ENCODE measurements at regions not wholly inside any gene's neighbourhood (a gene's known extent, or its start where the extent isn't known, plus 50 kb on each side); places are given as distances from the start of the nearest gene placed in this dataset.

DNA sequence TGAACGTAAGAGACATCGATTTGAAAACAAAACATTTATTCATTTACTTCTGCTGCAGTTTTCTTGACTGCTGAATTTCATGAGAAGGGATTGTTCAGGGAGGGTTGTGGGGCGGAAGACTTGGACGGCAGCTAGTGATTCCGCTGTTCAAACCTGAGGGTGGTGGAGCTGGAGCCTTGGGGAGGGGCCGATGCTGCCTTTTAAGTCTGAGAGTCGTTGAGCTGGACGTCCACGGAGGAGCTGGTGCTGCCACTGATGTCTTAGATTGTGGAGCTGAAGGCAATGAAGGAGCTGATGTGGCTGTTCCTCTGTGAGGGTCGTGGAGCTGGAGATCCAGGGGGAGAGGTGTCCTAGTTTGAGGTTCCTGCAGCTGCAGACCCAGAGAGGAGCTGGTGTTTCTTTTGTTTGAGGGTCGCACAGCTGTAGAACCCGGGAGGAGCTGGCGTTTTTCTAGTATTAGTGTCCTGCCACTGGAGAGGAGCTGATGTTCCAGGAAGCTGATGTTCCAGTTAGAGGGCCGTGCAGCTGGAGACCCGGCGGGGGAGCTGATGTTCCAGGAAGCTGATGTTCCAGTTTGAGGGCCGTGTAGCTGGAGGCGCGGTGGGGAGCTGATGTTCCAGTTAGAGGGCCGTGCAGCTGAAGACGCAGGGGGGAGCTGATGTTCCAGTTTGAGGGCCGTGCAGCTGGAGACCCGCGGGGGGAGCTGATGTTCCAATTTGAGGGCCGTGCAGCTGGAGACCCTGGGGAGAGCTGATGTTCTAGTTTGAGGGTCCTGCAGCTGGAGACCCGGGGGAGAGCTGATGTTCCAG is 150.9 kb downstream of the RTP5 start:
- H3K9ac ChIP-seq = no peak overlapping the region
- peak overlapping the region; percentile 75 for H3K27ac ChIP-seq
- peak overlapping the region; percentile 47 for H3K4me2 ChIP-seq
- H3K4me3 ChIP-seq = no peak overlapping the region
- H3K36me3 ChIP-seq = no peaks in the 10 kb centered on the region
- peaks cover 82% of the 10 kb centered on the region for H3K4me1 ChIP-seq
- H4K20me1 ChIP-seq = no peaks in the 10 kb centered on the region
- no peak for TF ChIP-seq Cebpa-rat (IDR thresholded peaks at IDR 0.05)
- no peaks in the 10 kb centered on the region for H3K27me3 ChIP-seq
- H3K9me3 ChIP-seq = peaks cover 73% of the 10 kb centered on the region

DNA sequence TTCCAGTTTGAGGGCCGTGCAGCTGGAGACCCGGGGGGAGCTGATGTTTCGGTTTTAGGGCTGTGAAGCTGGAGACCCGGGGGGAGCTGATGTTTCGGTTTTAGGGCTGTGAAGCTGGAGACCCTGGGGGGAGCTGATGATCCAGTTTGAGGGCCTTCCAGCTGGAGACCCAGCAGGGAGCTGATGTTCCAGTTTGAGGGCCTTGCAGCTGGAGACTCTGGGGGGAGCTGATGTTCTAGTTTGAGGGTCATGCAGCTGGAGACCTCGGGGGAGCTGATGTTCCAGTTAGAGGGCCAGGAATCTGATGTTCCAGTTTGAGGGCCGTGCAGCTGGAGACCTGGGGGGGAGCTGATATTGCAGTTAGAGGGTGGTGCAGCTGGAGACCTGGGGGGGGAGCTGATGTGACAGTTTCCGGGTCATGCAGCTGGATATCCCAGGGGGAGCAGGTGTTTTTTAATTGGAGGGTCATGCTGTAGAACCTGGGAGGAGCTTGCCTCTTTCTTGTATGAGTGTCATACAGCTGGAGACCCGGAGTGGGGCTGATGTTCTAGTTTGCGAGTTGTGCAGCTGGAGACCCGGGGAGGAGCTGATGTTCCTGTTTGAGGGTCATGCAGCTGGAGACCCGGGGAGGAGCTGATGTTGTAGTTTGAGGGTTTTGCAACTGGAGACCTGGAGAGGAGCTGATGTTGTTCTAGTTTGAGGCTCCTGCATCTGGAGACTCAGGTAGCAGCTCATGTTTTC is 153.2 kb downstream of the RTP5 start:
- Histone ChIP-seq H4K20me1 (no peaks in the 10 kb centered on the region), H3K27me3 (no peaks in the 10 kb centered on the region), H3K36me3 (no peaks in the 10 kb centered on the region), H3K4me2 (peak overlapping the region; percentile 55), H3K9me3 (peaks cover 64% of the 10 kb centered on the region), H3K4me3 (0 out of 2 replicates have a peak overlapping the region, but pooled peaks have one; percentile 28), H3K27ac (peak overlapping the region; percentile 76), H3K4me1 (peaks cover 73% of the 10 kb centered on the region), H3K9ac (no peak overlapping the region)
- TF ChIP-seq Cebpa-rat (IDR thresholded peaks at IDR 0.05) = no peak

DNA sequence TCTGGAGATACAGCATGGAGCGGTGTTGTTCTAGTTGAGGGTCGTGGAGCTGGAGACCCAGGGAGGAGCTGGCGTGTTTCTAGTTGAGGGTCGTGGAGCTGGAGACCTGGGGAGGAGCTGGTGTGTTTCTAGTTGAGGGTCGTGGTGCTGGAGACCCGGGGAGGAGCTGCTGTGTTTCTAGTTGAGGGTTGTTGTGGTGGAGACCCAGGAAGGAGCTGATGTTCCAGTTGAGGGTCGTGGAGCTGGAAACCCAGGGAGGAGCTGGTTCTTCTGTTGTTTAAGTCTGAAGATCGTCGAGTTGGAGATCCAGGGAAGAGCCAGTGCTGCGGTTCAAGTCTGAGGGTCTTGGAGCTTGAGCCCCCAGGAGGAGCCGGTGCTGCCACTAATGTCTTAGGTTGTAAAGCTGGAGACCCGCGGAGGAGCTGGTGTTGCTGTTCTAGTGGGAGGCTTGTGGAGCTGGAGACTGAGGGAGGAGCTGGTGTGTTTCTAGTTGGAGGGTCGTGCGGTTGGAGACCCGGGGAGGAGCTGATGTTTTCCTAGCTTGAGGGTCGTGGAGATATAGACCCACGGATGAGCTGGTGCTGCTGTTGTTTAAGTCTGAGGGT is 155.3 kb downstream of the RTP5 start:
- no peak for TF ChIP-seq Cebpa-rat (IDR thresholded peaks at IDR 0.05)
- Histone ChIP-seq H3K36me3 (no peaks in the 10 kb centered on the region), H3K4me1 (peaks cover 65% of the 10 kb centered on the region), H3K4me3 (0 out of 2 replicates have a peak overlapping the region, but pooled peaks have one; percentile 5), H3K9ac (no peak overlapping the region), H3K27me3 (0 out of 2 replicates have a peak, but pooled peaks cover 4% of the 10 kb centered on the region), H3K4me2 (no peak overlapping the region), H3K27ac (no peak overlapping the region), H3K9me3 (peaks cover 55% of the 10 kb centered on the region), H4K20me1 (no peaks in the 10 kb centered on the region)

DNA sequence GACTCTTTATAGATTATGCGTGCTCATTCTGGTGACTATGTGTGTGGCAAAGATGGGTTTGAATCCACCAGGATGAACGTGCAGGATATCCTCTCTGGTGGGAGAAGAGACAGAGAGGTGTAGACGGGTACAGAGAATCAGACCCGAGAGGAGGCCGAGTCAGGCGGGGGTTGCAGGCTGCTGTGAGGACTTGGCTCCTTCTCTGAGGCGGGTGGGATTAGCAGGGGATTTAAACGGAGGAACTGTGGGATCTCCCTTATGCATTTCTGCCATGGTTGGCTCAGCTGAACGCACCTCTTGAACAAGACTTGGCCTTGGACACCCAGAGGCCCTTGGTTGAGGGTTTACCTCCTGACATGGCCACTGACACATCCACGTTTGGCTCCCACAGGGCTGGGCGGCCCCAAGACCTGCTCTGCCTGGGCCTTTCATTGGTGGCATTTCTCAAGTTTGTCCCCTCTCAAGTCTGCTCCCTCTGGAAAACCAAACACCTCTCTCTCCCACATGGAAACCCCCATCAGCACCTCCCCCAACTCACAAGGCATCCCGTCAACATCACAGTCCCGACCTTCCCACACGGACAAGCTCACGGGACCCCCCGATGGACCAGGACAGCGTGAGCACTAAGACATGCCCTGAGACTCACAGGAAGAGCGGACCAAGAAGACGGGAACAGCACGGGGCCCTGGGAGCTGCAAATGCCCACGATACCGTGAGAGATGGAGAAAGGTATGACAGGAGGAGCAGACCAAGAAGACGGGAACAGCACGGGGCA is 158.3 kb downstream of the RTP5 start:
- Histone ChIP-seq H3K4me1 (peaks cover 65% of the 10 kb centered on the region), H3K36me3 (no peaks in the 10 kb centered on the region), H3K9me3 (peaks cover 34% of the 10 kb centered on the region), H3K27ac (no peak overlapping the region), H4K20me1 (no peaks in the 10 kb centered on the region; the same call in 1 of the 2 replicates), H3K4me3 (no peak overlapping the region), H3K9ac (no peak overlapping the region), H3K4me2 (no peak overlapping the region), H3K27me3 (peaks cover 20% of the 10 kb centered on the region; the same call in 1 of the 2 replicates)
- TF ChIP-seq Cebpa-rat (IDR thresholded peaks at IDR 0.05) = no peak

DNA sequence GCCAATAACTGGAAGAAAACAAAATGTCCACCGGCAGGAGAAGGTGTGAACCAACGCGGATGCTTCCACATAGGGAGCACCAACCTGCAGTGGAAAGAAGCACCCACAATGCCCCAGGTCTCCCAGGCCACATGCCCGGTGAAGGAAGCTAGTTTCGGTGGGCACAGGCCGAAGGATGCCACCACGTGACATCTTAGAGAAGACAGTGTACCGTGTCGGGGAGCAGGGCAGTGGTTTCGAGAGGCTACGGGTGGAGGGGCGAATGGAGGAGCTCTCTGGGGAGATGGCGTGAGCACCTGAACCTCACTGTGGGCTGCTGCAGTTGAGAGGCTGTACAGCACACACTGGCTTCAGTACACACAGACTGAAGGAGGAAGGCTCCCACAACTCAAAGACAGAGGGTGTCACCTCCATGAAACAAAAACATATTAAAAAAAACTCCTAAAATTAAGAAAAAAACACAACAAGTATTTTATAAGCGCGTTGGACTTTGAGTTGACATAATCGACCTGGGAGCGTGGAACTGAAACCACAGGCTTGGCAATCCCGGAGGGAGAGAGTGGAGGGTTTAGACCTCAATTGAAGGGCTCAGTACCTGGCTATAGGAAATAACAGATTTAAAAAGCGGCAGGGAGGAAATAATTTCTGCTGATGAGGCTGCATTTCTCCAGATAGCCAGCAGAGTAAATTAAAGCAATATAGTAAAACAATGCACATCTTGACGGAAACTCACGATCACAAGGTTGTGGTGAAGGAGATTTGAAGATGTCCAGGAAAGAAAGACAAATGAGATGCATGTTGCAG is 160.1 kb downstream of the RTP5 start:
- Histone ChIP-seq H3K36me3 (no peaks in the 10 kb centered on the region), H3K4me2 (peak overlapping the region; percentile 76), H3K27ac (no peak overlapping the region), H4K20me1 (no peaks in the 10 kb centered on the region; the same call in 1 of the 2 replicates), H3K9me3 (peaks cover 17% of the 10 kb centered on the region), H3K27me3 (peaks cover 24% of the 10 kb centered on the region; the same call in 1 of the 2 replicates), H3K4me3 (no peak overlapping the region), H3K4me1 (peaks cover 50% of the 10 kb centered on the region), H3K9ac (no peak overlapping the region)
- TF ChIP-seq Cebpa-rat (IDR thresholded peaks at IDR 0.05) = no peak

DNA sequence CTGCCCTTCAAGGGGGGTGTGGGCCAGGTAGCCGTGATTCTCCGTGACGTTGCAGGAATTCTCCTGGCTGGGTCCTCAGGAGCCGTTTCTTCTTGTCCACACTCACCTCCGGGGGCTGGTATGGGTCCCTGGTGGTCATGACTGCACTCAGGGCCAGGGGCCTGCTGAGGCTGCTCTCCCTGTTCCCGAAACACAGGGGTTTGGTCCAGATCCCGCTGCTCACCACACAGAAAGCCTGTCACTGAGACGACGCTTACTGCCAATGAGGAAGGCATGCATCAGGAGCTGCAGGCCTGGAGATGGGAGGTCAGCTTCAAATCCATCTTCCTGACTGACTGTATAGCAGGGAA is 160.7 kb downstream of the RTP5 start:
- peaks cover 50% of the 10 kb centered on the region for H3K4me1 ChIP-seq
- peak overlapping the region; percentile 76; the same call in 1 of the 2 replicates for H3K4me2 ChIP-seq
- no peak for TF ChIP-seq Cebpa-rat (IDR thresholded peaks at IDR 0.05)
- no peaks in the 10 kb centered on the region for H3K36me3 ChIP-seq
- H3K27me3 ChIP-seq = peaks cover 24% of the 10 kb centered on the region; the same call in 1 of the 2 replicates
- H3K9ac ChIP-seq = no peak overlapping the region
- H3K9me3 ChIP-seq = peaks cover 11% of the 10 kb centered on the region
- no peaks in the 10 kb centered on the region; the same call in 1 of the 2 replicates for H4K20me1 ChIP-seq
- no peak overlapping the region for H3K27ac ChIP-seq
- no peak overlapping the region for H3K4me3 ChIP-seq

GRCh38 chr2:242030858-242031257 is 161.3 kb downstream of the RTP5 start:
- Histone ChIP-seq H3K4me3 (no peak overlapping the region), H3K9ac (no peak overlapping the region), H3K27ac (no peak overlapping the region), H3K4me1 (peaks cover 48% of the 10 kb centered on the region), H3K4me2 (peak overlapping the region; percentile 84), H4K20me1 (no peaks in the 10 kb centered on the region; the same call in 1 of the 2 replicates), H3K27me3 (peaks cover 24% of the 10 kb centered on the region; the same call in 1 of the 2 replicates), H3K36me3 (no peaks in the 10 kb centered on the region), H3K9me3 (peaks cover 11% of the 10 kb centered on the region)
- TF ChIP-seq Cebpa-rat (IDR thresholded peaks at IDR 0.05) = no peak

DNA sequence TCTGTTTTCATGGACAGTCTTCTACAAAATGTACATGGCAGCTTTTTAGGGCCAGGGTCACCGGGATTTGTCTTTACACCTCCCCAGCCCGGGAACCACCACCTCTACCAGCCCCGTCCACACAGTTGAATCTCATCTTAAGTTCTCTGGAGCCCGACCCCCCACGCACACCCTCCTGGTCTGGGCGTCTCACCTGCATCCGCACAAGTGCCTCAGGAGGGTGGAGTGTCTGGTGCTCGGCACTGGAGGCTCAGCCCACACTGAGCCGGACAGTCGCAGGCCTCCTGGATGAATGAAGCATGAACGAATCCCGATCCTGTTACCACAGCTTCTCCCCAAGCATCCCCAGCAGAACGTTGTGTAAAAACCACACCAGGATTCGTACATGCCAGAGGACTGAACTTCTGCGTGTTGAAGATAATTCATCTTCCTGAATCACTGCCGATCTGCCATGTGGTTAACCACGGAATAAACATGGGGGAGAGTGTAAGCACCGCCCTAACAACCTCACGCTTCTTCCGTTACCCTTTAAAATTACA is 162.0 kb downstream of the RTP5 start:
- H3K4me3 ChIP-seq = no peak overlapping the region
- H3K9me3 ChIP-seq = peaks cover 11% of the 10 kb centered on the region
- H3K27me3 ChIP-seq = peaks cover 24% of the 10 kb centered on the region; the same call in 1 of the 2 replicates
- H3K9ac ChIP-seq = peak overlapping the region; percentile 3; the same call in 1 of the 2 replicates
- H3K36me3 ChIP-seq = no peaks in the 10 kb centered on the region
- TF ChIP-seq Cebpa-rat (IDR thresholded peaks at IDR 0.05) = no peak
- H4K20me1 ChIP-seq = no peaks in the 10 kb centered on the region; the same call in 1 of the 2 replicates
- peaks cover 41% of the 10 kb centered on the region for H3K4me1 ChIP-seq
- no peak overlapping the region for H3K27ac ChIP-seq
- H3K4me2 ChIP-seq = peak overlapping the region; percentile 84
